CD14-positive monocyte (primary cell): ENCODE measurements at regions not wholly inside any gene's neighbourhood (a gene's known extent, or its start where the extent isn't known, plus 50 kb on each side); places are given as distances from the start of the nearest gene placed in this dataset.
"Not testable (repeated sequence)": the region's sequence is repeated elsewhere in the genome, so short reads cannot be mapped to it uniquely, and the experiment has no call there.

Experiments used
- DNase-seq, 3 donors: peaks; one replicate each; pipeline ENCODE4 v3.0.0-alpha.2; 2011 to 2022
- H2AFZ ChIP-seq: 2 replicates; pipeline ENCODE4 v1.6.0; 2012; ENCODE audit warnings: mild to moderate bottlenecking, low read depth, low read length, inconsistent platforms; ENCODE audit not compliant: insufficient read depth, poor library complexity, severe bottlenecking
- H3K27ac ChIP-seq, 2 donors: 1 replicate in 1 of 2; 2 replicates in 1 of 2; pipeline ENCODE4 v1.5.1; 2012 to 2013; ENCODE audit warnings: low read length in 2 of 2, control low read depth in 1 of 2, inconsistent platforms in 1 of 2, low read depth in 1 of 2, mild to moderate bottlenecking in 1 of 2
- H3K27me3 ChIP-seq, 2 donors: one replicate each; pipeline versions ENCODE4 v1.6.0 to v1.6.1; 2011 to 2013; ENCODE audit warnings: low read length in 2 of 2; ENCODE audit not compliant: control insufficient read depth in 2 of 2, insufficient read depth in 2 of 2
- H3K36me3 ChIP-seq, 2 donors: replicated peaks in 1 of 2; 1 replicate in 1 of 2; 2 replicates in 1 of 2; pipeline versions ENCODE4 v1.5.1 to v1.6.1; 2012 to 2013; ENCODE audit warnings: low read length in 2 of 2, control low read depth in 1 of 2, inconsistent platforms in 1 of 2, mild to moderate bottlenecking in 1 of 2; ENCODE audit not compliant: insufficient read depth in 2 of 2, control insufficient read depth in 1 of 2
- H3K4me1 ChIP-seq, 2 donors: 1 replicate in 1 of 2; 2 replicates in 1 of 2; pipeline versions ENCODE4 v1.5.1 to v1.6.1; 2012 to 2013; ENCODE audit warnings: low read length in 2 of 2, control low read depth in 1 of 2, inconsistent platforms in 1 of 2, mild to moderate bottlenecking in 1 of 2, moderate library complexity in 1 of 2; ENCODE audit not compliant: insufficient read depth in 2 of 2, control insufficient read depth in 1 of 2
- H3K4me2 ChIP-seq: replicated peaks from 2 replicates; pipeline ENCODE3; 2012; ENCODE audit warnings: low read length, moderate library complexity, mild to moderate bottlenecking; ENCODE audit not compliant: poor library complexity, severe bottlenecking; ENCODE audit errors: extremely low read depth
- H3K4me3 ChIP-seq, 3 experiments: fragments of 200-600 bp in 1 of 3; sonication (generic) in 1 of 3; replicated peaks in 1 of 3; 1 replicate in 2 of 3; 2 replicates in 1 of 3; pipeline ENCODE4 v1.5.1; 2011 to 2013; ENCODE audit warnings: low read length in 3 of 3, mild to moderate bottlenecking in 3 of 3, control low read depth in 2 of 3, low read depth in 2 of 3, inconsistent platforms in 1 of 3, moderate library complexity in 1 of 3
- H3K79me2 ChIP-seq: 2 replicates; pipeline ENCODE4 v1.6.0; 2012; ENCODE audit warnings: mild to moderate bottlenecking, control low read depth, inconsistent platforms, low read length, moderate library complexity; ENCODE audit not compliant: insufficient read depth
- H3K9ac ChIP-seq: 2 replicates; pipeline ENCODE4 v1.6.0; 2017; ENCODE audit warnings: low read length, mild to moderate bottlenecking; ENCODE audit not compliant: insufficient read depth, poor library complexity, severe bottlenecking
- H3K9me3 ChIP-seq, 2 donors: replicated peaks in 1 of 2; 1 replicate in 1 of 2; 2 replicates in 1 of 2; pipeline versions ENCODE4 v1.5.1 to v1.6.1; 2012 to 2013; ENCODE audit warnings: low read length in 2 of 2, control low read depth in 1 of 2; ENCODE audit not compliant: control insufficient read depth in 1 of 2, insufficient read depth in 1 of 2
- H4K20me1 ChIP-seq: 2 replicates; pipeline ENCODE4 v1.6.0; 2012; ENCODE audit warnings: mild to moderate bottlenecking, low read length, control low read depth, moderate library complexity; ENCODE audit not compliant: insufficient read depth
- H3K27ac Mint-ChIP-seq, 7 donors: one replicate each; pipeline ENCODE4 v1.8.0; 2020; ENCODE audit warnings: mild to moderate bottlenecking in 7 of 7, mixed read lengths in 7 of 7, moderate library complexity in 6 of 7, inconsistent platforms in 2 of 7
- H3K27me3 Mint-ChIP-seq, 3 donors: one replicate each; pipeline ENCODE4 v1.8.0; 2021 to 2022; ENCODE audit warnings: low read depth in 3 of 3, mild to moderate bottlenecking in 3 of 3, mixed read lengths in 3 of 3, moderate library complexity in 3 of 3, inconsistent platforms in 1 of 3
- H3K36me3 Mint-ChIP-seq, 2 donors: one replicate each; pipeline ENCODE4 v1.8.0; 2020; ENCODE audit warnings: mixed read lengths in 2 of 2, inconsistent platforms in 1 of 2, mild to moderate bottlenecking in 1 of 2
- H3K4me1 Mint-ChIP-seq: one replicate; pipeline ENCODE4 v1.8.0; 2020; ENCODE audit warnings: mild to moderate bottlenecking, mixed read lengths
- H3K4me3 Mint-ChIP-seq, 2 donors: one replicate each; pipeline ENCODE4 v1.8.0; 2020; ENCODE audit warnings: mild to moderate bottlenecking in 2 of 2, mixed read lengths in 2 of 2, moderate library complexity in 1 of 2
- H3K9me3 Mint-ChIP-seq, 7 donors: one replicate each; pipeline ENCODE4 v1.8.0; 2020 to 2022; ENCODE audit warnings: mixed read lengths in 7 of 7, mild to moderate bottlenecking in 6 of 7, moderate library complexity in 6 of 7, inconsistent platforms in 2 of 7
- WGBS: methylation state at CpG from one replicate; pipeline ENCODE4 v1.1.5; 2013; ENCODE audit warnings: missing lambda C conversion rate; ENCODE audit not compliant: insufficient coverage; 5-methylcytosine and 5-hydroxymethylcytosine counted together
- intact Hi-C, 2 donors: fragments of 100-400 bp; cut with micrococcal nuclease; formaldehyde crosslinking; loops; one replicate each; pipeline versions ENCODE4 v1.15.0 to v1.15.1; 2023
- TF ChIP-seq, protein P1 (sequence below): fragments of 200-600 bp; IDR thresholded peaks from one replicate; pipeline ENCODE4 v1.8.0; 2022; ENCODE audit warnings: antibody characterized with exemption, mild to moderate bottlenecking

- Histone ChIP-seq H3K36me3 (no peaks in the 10 kb centered on the region), H3K27ac (no peak overlapping the region), H4K20me1 (no peaks in the 10 kb centered on the region), H3K27me3 (no peaks in the 10 kb centered on the region), H3K79me2 (no peaks in the 10 kb centered on the region), H2AFZ (no peak overlapping the region), H3K4me3 (no peak overlapping the region), H3K9ac (no peak overlapping the region), H3K4me2 (no peak overlapping the region), H3K4me1 (no peaks in the 10 kb centered on the region), H3K9me3 (no peaks in the 10 kb centered on the region)
- no peak overlapping the region for H3K27ac Mint-ChIP-seq
- TF ChIP-seq, protein P1, sequence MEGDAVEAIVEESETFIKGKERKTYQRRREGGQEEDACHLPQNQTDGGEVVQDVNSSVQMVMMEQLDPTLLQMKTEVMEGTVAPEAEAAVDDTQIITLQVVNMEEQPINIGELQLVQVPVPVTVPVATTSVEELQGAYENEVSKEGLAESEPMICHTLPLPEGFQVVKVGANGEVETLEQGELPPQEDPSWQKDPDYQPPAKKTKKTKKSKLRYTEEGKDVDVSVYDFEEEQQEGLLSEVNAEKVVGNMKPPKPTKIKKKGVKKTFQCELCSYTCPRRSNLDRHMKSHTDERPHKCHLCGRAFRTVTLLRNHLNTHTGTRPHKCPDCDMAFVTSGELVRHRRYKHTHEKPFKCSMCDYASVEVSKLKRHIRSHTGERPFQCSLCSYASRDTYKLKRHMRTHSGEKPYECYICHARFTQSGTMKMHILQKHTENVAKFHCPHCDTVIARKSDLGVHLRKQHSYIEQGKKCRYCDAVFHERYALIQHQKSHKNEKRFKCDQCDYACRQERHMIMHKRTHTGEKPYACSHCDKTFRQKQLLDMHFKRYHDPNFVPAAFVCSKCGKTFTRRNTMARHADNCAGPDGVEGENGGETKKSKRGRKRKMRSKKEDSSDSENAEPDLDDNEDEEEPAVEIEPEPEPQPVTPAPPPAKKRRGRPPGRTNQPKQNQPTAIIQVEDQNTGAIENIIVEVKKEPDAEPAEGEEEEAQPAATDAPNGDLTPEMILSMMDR, result no peak
- intact Hi-C loops, result no loop called here
- H3K27me3 Mint-ChIP-seq, result peaks cover 0 to 2% (median 2%) of the 10 kb centered on the region in 3 donors
- peaks cover 0 to 5% (median 0%) of the 10 kb centered on the region in 7 donors for H3K9me3 Mint-ChIP-seq
- DNase-seq, result no peak
- no peaks in the 10 kb centered on the region for H3K36me3 Mint-ChIP-seq
- no peak overlapping the region for H3K4me3 Mint-ChIP-seq
- H3K4me1 Mint-ChIP-seq, result no peaks in the 10 kb centered on the region
These were observed 225.8 kb upstream of the NEBL start for GRCh38 chr10:21122907-21123306.

- no CpG with 5 or more reads among the region's 3 CpGs for WGBS
- H3K36me3 ChIP-seq, H3K4me1 ChIP-seq, H4K20me1 ChIP-seq, H3K4me2 ChIP-seq, H3K4me3 Mint-ChIP-seq, H3K4me1 Mint-ChIP-seq, H3K36me3 Mint-ChIP-seq, H3K9me3 ChIP-seq, H3K27me3 ChIP-seq, H3K27me3 Mint-ChIP-seq, H3K27ac Mint-ChIP-seq, H3K9me3 Mint-ChIP-seq, H3K27ac ChIP-seq, H2AFZ ChIP-seq, H3K9ac ChIP-seq, H3K79me2 ChIP-seq, intact Hi-C loops, H3K4me3 ChIP-seq, DNase-seq: not testable (repeated sequence)
These were observed 224.7 kb upstream of the NEBL start for GRCh38 chr10:21121822-21122221.
